ENCODE measurements at regions not wholly inside any gene's neighbourhood (a gene's known extent, or its start where the extent isn't known, plus 50 kb on each side); places are given as distances from the start of the nearest gene placed in this dataset.

DNA sequence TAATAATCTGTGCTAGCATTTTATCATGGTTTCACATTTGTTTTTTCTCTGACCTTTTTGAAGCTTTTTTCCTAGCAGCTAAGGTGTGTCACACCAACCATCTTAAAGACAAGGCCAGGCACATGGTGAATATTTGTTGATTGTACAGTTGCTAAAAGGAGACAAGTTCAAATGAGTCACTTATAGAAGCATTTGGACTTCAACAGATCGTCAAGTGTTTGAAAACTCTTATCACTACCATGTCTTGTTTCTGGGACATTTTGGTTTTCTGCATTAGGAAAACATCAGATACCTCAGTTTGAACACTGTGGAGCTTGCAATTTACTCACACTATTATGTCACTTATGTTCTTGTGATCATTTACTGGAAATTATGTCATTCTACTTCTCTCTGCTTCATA lies 407.3 kb downstream of the USP25 start:
- H3K27me3 Mint-ChIP-seq (ENCODE audit: unreplicated experiment): no peaks in the 10 kb centered on the region
- TF ChIP-seq, protein P1, sequence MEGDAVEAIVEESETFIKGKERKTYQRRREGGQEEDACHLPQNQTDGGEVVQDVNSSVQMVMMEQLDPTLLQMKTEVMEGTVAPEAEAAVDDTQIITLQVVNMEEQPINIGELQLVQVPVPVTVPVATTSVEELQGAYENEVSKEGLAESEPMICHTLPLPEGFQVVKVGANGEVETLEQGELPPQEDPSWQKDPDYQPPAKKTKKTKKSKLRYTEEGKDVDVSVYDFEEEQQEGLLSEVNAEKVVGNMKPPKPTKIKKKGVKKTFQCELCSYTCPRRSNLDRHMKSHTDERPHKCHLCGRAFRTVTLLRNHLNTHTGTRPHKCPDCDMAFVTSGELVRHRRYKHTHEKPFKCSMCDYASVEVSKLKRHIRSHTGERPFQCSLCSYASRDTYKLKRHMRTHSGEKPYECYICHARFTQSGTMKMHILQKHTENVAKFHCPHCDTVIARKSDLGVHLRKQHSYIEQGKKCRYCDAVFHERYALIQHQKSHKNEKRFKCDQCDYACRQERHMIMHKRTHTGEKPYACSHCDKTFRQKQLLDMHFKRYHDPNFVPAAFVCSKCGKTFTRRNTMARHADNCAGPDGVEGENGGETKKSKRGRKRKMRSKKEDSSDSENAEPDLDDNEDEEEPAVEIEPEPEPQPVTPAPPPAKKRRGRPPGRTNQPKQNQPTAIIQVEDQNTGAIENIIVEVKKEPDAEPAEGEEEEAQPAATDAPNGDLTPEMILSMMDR (IDR thresholded peaks at IDR 0.05; ENCODE audit: partially characterized antibody, unreplicated experiment): no peak

DNA sequence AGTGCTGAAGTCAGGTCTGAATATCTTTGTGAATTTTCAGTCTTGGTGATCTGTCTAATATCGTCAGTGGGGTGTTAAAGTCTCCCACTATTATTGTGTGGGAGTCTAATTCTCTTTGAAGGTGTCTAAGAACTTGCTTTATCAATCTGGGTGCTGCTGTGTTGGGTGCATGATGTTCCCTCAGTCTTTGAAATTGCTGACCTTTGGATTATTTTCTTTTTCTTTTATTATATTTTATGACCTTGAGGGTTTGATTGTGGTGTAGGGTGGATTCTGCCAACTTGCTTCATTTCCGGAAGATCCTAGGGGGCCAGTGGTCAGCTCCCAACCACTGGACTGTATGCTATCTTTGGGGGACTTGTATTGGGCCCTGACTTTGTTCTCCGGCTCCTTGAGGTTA lies 415.3 kb downstream of the USP25 start:
- Mint-ChIP-seq H3K27me3 (ENCODE audit: unreplicated experiment) (no peaks in the 10 kb centered on the region), H3K4me3 (ENCODE audit: unreplicated experiment) (no peak overlapping the region), H3K4me1 (ENCODE audit: low read depth, unreplicated experiment) (no peaks in the 10 kb centered on the region), H3K36me3 (ENCODE audit: unreplicated experiment) (peaks cover 4% of the 10 kb centered on the region), H3K27ac (ENCODE audit: unreplicated experiment) (no peak overlapping the region), H3K9me3 (ENCODE audit: unreplicated experiment) (no peaks in the 10 kb centered on the region)
- DNase-seq: no peak
- TF ChIP-seq, protein P1 (IDR thresholded peaks at IDR 0.05; ENCODE audit: partially characterized antibody, unreplicated experiment): no peak

More for the DNA sequence above, 407.3 kb downstream of the USP25 start:
- no peak overlapping the region for H3K4me3 Mint-ChIP-seq (ENCODE audit: unreplicated experiment)
- no peak overlapping the region for H3K27ac Mint-ChIP-seq (ENCODE audit: unreplicated experiment)
- no peak for DNase-seq
- no peaks in the 10 kb centered on the region for H3K36me3 Mint-ChIP-seq (ENCODE audit: unreplicated experiment)
- H3K9me3 Mint-ChIP-seq (ENCODE audit: unreplicated experiment): no peaks in the 10 kb centered on the region
- H3K4me1 Mint-ChIP-seq (ENCODE audit: low read depth, unreplicated experiment): no peaks in the 10 kb centered on the region

- TF ChIP-seq, protein P1 (IDR thresholded peaks at IDR 0.05; ENCODE audit: partially characterized antibody, unreplicated experiment): no peak
- H3K9me3 Mint-ChIP-seq (ENCODE audit: unreplicated experiment): no peaks in the 10 kb centered on the region
- H3K36me3 Mint-ChIP-seq (ENCODE audit: unreplicated experiment): peaks cover 4% of the 10 kb centered on the region
- H3K4me1 Mint-ChIP-seq (ENCODE audit: low read depth, unreplicated experiment): no peaks in the 10 kb centered on the region
- H3K27ac Mint-ChIP-seq (ENCODE audit: unreplicated experiment): no peak overlapping the region
- no peak overlapping the region for H3K4me3 Mint-ChIP-seq (ENCODE audit: unreplicated experiment)
- DNase-seq: no peak
- no peaks in the 10 kb centered on the region for H3K27me3 Mint-ChIP-seq (ENCODE audit: unreplicated experiment)
Observed at GRCh38 chr21:16145479-16145878, 415.7 kb downstream of the USP25 start.

DNA sequence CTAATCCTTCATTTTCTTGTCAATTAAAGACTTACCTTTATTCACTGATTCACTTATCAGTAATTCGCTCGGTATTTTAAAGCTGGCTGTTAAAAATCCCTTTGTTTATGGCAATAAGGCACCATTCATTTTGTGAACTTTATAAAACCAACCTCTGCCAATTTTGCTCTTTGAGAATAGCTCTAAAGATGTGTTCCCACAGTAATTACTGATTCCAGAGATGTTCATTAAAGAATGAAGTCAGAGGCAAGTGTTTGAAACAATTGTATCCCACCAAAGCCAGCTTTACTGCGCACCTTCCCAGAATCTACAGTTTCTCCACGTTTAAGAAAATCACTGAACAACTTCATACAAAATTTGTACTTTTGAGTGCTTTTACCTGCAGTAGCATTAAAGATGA lies 424.5 kb downstream of the USP25 start:
- DNase-seq: no peak
- Mint-ChIP-seq H3K27me3 (ENCODE audit: unreplicated experiment) (no peaks in the 10 kb centered on the region), H3K4me1 (ENCODE audit: low read depth, unreplicated experiment) (no peaks in the 10 kb centered on the region), H3K4me3 (ENCODE audit: unreplicated experiment) (no peak overlapping the region), H3K36me3 (ENCODE audit: unreplicated experiment) (no peaks in the 10 kb centered on the region), H3K9me3 (ENCODE audit: unreplicated experiment) (no peaks in the 10 kb centered on the region), H3K27ac (ENCODE audit: unreplicated experiment) (no peak overlapping the region)
- TF ChIP-seq, protein P1 (IDR thresholded peaks at IDR 0.05; ENCODE audit: partially characterized antibody, unreplicated experiment): no peak

DNA sequence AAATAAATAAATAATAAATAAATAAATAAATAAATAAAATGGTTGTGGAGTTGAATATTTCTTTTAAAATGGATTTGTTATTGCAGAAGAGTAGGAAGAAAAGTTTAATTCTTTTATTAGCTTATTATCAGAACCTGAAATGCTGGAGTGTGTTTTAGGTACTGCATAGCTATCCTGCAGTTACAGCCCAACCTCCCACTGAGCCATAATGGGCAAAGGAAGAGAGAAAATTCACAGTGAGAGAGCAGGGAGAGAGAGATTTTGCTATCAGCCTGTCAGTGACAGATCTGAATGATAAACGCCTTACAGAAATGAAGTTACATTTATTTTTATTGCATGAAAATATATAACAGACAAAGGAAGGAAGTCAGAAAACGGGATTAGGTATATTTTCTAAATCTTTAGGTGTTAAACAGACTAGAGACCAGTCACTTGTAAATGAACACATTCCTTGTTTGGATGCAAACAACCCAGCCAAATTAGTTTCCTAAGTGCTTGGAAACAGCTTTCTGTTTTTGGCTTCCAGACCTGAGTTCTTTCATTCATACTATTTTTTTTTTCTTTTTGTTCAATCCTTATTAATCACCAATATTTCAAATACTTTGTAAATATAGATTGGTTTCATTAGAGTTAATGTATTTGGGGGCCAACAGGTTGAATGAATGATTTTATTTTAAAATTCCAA lies 425.3 kb downstream of the USP25 start:
- Mint-ChIP-seq H3K9me3 (ENCODE audit: unreplicated experiment) (no peaks in the 10 kb centered on the region), H3K27ac (ENCODE audit: unreplicated experiment) (no peak overlapping the region), H3K4me1 (ENCODE audit: low read depth, unreplicated experiment) (no peaks in the 10 kb centered on the region), H3K36me3 (ENCODE audit: unreplicated experiment) (no peaks in the 10 kb centered on the region), H3K4me3 (ENCODE audit: unreplicated experiment) (no peak overlapping the region), H3K27me3 (ENCODE audit: unreplicated experiment) (no peaks in the 10 kb centered on the region)
- TF ChIP-seq, protein P1 (IDR thresholded peaks at IDR 0.05; ENCODE audit: partially characterized antibody, unreplicated experiment): no peak
- no peak for DNase-seq

Data from glutamatergic neuron (in vitro differentiated cells).